HEK293 (cell line): ENCODE measurements at regions not wholly inside any gene's neighbourhood (a gene's known extent, or its start where the extent isn't known, plus 50 kb on each side); places are given as distances from the start of the nearest gene placed in this dataset.
"Not testable (repeated sequence)": the region's sequence is repeated elsewhere in the genome, so short reads cannot be mapped to it uniquely, and the experiment has no call there.

ENCODE experiments used
- GLIS1 ChIP-seq: fragments of 450-650 bp; formaldehyde crosslinking; IDR thresholded peaks from 2 replicates; pipeline ENCODE4 v1.5.1; 2016; ENCODE audit warnings: missing biosample characterization, missing genetic modification characterization
- HOXA7 ChIP-seq: sonication (generic); formaldehyde crosslinking; IDR thresholded peaks from 2 replicates; pipeline ENCODE4 v1.8.1; 2022; ENCODE audit warnings: missing genetic modification reagents, borderline replicate concordance
- REST ChIP-seq: fragments of 450-650 bp; formaldehyde crosslinking; IDR thresholded peaks from 2 replicates; pipeline ENCODE4 v1.5.1; 2016; ENCODE audit warnings: missing biosample characterization, missing genetic modification characterization
- SP2 ChIP-seq: fragments of 450-650 bp; formaldehyde crosslinking; IDR thresholded peaks from 2 replicates; pipeline ENCODE4 v1.5.1; 2016; ENCODE audit warnings: missing biosample characterization, missing genetic modification characterization
- WT1 ChIP-seq: fragments of 450-650 bp; formaldehyde crosslinking; IDR thresholded peaks from 2 replicates; pipeline ENCODE4 v1.5.1; 2016; ENCODE audit warnings: missing biosample characterization, missing genetic modification characterization
- ZNF138 ChIP-seq: fragments of 450-650 bp; formaldehyde crosslinking; IDR thresholded peaks from 2 replicates; pipeline ENCODE4 v1.5.1; 2016; ENCODE audit warnings: missing biosample characterization, missing genetic modification characterization, borderline replicate concordance
- ZNF184 ChIP-seq: fragments of 450-650 bp; IDR thresholded peaks from 2 replicates; pipeline ENCODE4 v1.5.1; 2018; ENCODE audit warnings: missing biosample characterization, mild to moderate bottlenecking, missing genetic modification characterization
- ZNF335 ChIP-seq: fragments of 450-650 bp; formaldehyde crosslinking; conservative IDR thresholded peaks from 2 replicates; pipeline ENCODE4 v1.5.1; 2016; ENCODE audit warnings: missing biosample characterization, missing genetic modification characterization
- ZNF501 ChIP-seq: fragments of 450-650 bp; formaldehyde crosslinking; IDR thresholded peaks from 2 replicates; pipeline ENCODE4 v1.5.1; 2016; ENCODE audit warnings: missing biosample characterization, missing genetic modification characterization
- ZNF626 ChIP-seq: fragments of 450-650 bp; sonication (Bioruptor Pico); formaldehyde crosslinking; IDR thresholded peaks from 2 replicates; pipeline ENCODE4 v1.5.1; 2018; ENCODE audit warnings: missing biosample characterization, missing genetic modification characterization, inconsistent platforms
- ZNF664 ChIP-seq: fragments of 450-650 bp; formaldehyde crosslinking; IDR thresholded peaks from 2 replicates; pipeline ENCODE4 v1.5.1; 2016; ENCODE audit warnings: missing biosample characterization, missing genetic modification characterization
- ZNF785 ChIP-seq: fragments of 450-650 bp; formaldehyde crosslinking; IDR thresholded peaks from 2 replicates; pipeline ENCODE4 v1.5.1; 2016; ENCODE audit warnings: missing biosample characterization, missing genetic modification characterization
- TF ChIP-seq, protein P1 (sequence below): fragments of 450-650 bp; formaldehyde crosslinking; IDR thresholded peaks from 2 replicates; pipeline ENCODE4 v1.5.1; 2016; ENCODE audit warnings: missing biosample characterization, missing genetic modification characterization

DNA sequence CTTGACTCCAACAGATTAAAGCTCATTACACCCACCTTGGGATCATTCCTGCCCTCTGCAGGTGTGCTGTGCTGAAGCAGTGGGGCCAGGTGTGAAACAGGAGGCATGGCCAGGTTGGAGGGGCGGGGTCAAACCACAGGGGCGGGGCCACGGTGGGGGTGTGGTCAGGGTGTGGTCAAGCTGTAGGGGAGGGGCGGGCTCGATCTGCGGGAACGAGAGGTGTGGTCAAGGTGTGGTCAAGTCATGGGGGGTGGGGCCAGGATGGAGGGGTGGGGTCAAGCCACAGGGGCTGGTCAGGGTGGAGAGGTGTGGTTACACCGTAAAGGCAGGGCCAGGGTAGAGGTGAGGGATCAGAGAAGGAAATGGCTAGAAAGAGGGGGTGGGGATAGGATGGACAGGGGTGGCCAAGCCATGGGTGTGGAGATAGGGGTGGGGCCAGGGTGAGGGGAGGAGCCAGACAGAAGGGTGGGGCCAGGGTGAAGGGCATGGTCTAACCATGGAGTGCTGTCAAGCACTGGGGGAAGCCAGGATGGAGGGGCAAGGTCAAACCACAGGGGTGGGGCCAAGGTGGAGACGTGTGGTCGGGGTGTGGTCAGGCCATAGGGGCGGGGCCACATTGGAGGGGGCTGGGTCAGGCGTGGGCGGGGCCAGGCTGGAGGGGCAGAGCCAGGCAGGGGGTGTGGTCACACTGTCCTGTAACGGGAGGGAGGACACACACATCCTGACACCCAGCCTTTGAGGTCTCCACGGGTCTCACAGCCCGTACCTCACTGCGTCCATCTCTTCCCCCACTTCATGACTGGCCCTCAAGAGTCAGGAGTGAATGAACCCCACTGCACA, 270.7 kb downstream of the ADGRD1 start:
- TF ChIP-seq, protein P1, sequence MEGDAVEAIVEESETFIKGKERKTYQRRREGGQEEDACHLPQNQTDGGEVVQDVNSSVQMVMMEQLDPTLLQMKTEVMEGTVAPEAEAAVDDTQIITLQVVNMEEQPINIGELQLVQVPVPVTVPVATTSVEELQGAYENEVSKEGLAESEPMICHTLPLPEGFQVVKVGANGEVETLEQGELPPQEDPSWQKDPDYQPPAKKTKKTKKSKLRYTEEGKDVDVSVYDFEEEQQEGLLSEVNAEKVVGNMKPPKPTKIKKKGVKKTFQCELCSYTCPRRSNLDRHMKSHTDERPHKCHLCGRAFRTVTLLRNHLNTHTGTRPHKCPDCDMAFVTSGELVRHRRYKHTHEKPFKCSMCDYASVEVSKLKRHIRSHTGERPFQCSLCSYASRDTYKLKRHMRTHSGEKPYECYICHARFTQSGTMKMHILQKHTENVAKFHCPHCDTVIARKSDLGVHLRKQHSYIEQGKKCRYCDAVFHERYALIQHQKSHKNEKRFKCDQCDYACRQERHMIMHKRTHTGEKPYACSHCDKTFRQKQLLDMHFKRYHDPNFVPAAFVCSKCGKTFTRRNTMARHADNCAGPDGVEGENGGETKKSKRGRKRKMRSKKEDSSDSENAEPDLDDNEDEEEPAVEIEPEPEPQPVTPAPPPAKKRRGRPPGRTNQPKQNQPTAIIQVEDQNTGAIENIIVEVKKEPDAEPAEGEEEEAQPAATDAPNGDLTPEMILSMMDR (tag by site-specific recombination), result not testable (repeated sequence)
- TF ChIP-seq WT1 (tag by site-specific recombination); ZNF184 (tag by site-specific recombination); HOXA7 (CRISPR knock-in tag); REST (tag by site-specific recombination); SP2 (tag by site-specific recombination); ZNF138; ZNF335 (tag by site-specific recombination); ZNF664 (tag by site-specific recombination); ZNF626 (tag by site-specific recombination); GLIS1 (tag by site-specific recombination); ZNF785 (tag by site-specific recombination); ZNF501 (tag by site-specific recombination): not testable (repeated sequence)
